ENCODE measurements at regions not wholly inside any gene's neighbourhood (a gene's known extent, or its start where the extent isn't known, plus 50 kb on each side); places are given as distances from the start of the nearest gene placed in this dataset.
"Not testable (repeated sequence)": the region's sequence is repeated elsewhere in the genome, so short reads cannot be mapped to it uniquely, and the experiment has no call there.

GRCh38 chr9:62931484-62931883 lies 1741.6 kb downstream of the SPATA31A7 start:
- CTCF ChIA-PET, H3K4me3 Mint-ChIP-seq, H3K9me3 Mint-ChIP-seq: not testable (repeated sequence)

GRCh38 chr9:62952840-62953239 lies 1763.0 kb downstream of the SPATA31A7 start:
- H3K9me3 ChIP-seq (ENCODE audit: low read length); H3K36me3 Mint-ChIP-seq; H3K36me3 ChIP-seq (ENCODE audit: insufficient read depth, low read length); H3K4me3 ChIP-seq (ENCODE audit: low read length); H3K27ac ChIP-seq (ENCODE audit: low read depth, low read length); H3K27me3 ChIP-seq (ENCODE audit: insufficient read depth, low read length, poor library complexity, severe bottlenecking); DNase-seq; H3K4me1 Mint-ChIP-seq; H3K4me3 Mint-ChIP-seq; H3K27me3 Mint-ChIP-seq; H3K27ac Mint-ChIP-seq; POLR2A ChIA-PET; CTCF ChIA-PET; H3K9me3 Mint-ChIP-seq; H3K4me1 ChIP-seq (ENCODE audit: insufficient read depth, low read length): not testable (repeated sequence)

More at GRCh38 chr9:62931484-62931883, 1741.6 kb downstream of the SPATA31A7 start:
- H3K27ac Mint-ChIP-seq; H3K27ac ChIP-seq (ENCODE audit: low read depth, low read length); H3K4me3 ChIP-seq (ENCODE audit: low read length); H3K4me1 Mint-ChIP-seq; H3K36me3 ChIP-seq (ENCODE audit: insufficient read depth, low read length); H3K36me3 Mint-ChIP-seq; POLR2A ChIA-PET; DNase-seq; H3K9me3 ChIP-seq (ENCODE audit: low read length); H3K27me3 ChIP-seq (ENCODE audit: insufficient read depth, low read length, poor library complexity, severe bottlenecking); H3K4me1 ChIP-seq (ENCODE audit: insufficient read depth, low read length); H3K27me3 Mint-ChIP-seq: not testable (repeated sequence)

Data from CD8-positive, alpha-beta memory T cell (primary cell).